Panc1 (cell line): ENCODE measurements at regions not wholly inside any gene's neighbourhood (a gene's known extent, or its start where the extent isn't known, plus 50 kb on each side); places are given as distances from the start of the nearest gene placed in this dataset.
"Not testable (repeated sequence)": the region's sequence is repeated elsewhere in the genome, so short reads cannot be mapped to it uniquely, and the experiment has no call there.

Source experiments
- ATAC-seq: fragments of 200-7000 bp; cut with Tn5 transposase; 2 replicates; pipeline ENCODE4 v1.9.1; 2020; ENCODE audit warnings: mild to moderate bottlenecking, moderate library complexity
- BruUV-seq: library from RNA; stranded (reverse); fragments of 400-500 nt; replicated peaks from 2 replicates; lab custom pipeline; 2021; lab: Mats Ljungman, UMichigan
- CTCF ChIA-PET: fragments of 300-600 bp; sonication (Branson Sonifier 250); formaldehyde crosslinking; loops from one replicate; lab custom pipeline; 2022; ENCODE audit warnings: antibody characterized with exemption; lab: Charles Lee
- POLR2A ChIA-PET: fragments of 300-600 bp; sonication (Branson Sonifier 250); formaldehyde crosslinking; loops from one replicate; lab custom pipeline; 2022; ENCODE audit warnings: antibody characterized with exemption; lab: Charles Lee
- DNase-seq: peaks from one replicate; pipeline ENCODE4 v3.0.0-alpha.2; 2010; ENCODE audit warnings: low read depth, low spot score
- H3K27ac ChIP-seq: 2 replicates; pipeline ENCODE4 v1.5.1; 2011; ENCODE audit warnings: mild to moderate bottlenecking, low read length, inconsistent platforms
- H3K27me3 ChIP-seq: fragments of 200-500 bp; sonication (Bioruptor generic); 2 replicates; pipeline ENCODE4 v1.6.0; 2014; ENCODE audit warnings: low read length, inconsistent platforms; ENCODE audit not compliant: control insufficient read depth, insufficient read depth
- H3K36me3 ChIP-seq: fragments of 200-500 bp; sonication (Bioruptor generic); 2 replicates; pipeline ENCODE4 v1.5.1; 2014; ENCODE audit warnings: inconsistent platforms, mild to moderate bottlenecking, low read length, moderate library complexity; ENCODE audit not compliant: control insufficient read depth, insufficient read depth
- H3K4me1 ChIP-seq: 2 replicates; pipeline ENCODE4 v1.5.1; 2011; ENCODE audit warnings: inconsistent platforms, mild to moderate bottlenecking, low read length, moderate library complexity; ENCODE audit not compliant: control insufficient read depth, insufficient read depth
- H3K4me3 ChIP-seq, 2 experiments: 2 replicates each; pipeline ENCODE4 v1.5.1; 2011 to 2012; ENCODE audit warnings: low read depth in 2 of 2, low read length in 2 of 2, mild to moderate bottlenecking in 2 of 2, inconsistent platforms in 1 of 2, moderate library complexity in 1 of 2
- H3K9me3 ChIP-seq: fragments of 200-500 bp; sonication (Bioruptor generic); 2 replicates; pipeline ENCODE4 v1.5.1; 2014; ENCODE audit warnings: low read depth, mild to moderate bottlenecking, inconsistent platforms, low read length, moderate library complexity; ENCODE audit not compliant: control insufficient read depth, insufficient read depth
- POLR2AphosphoS5 ChIP-seq: IDR thresholded peaks from 2 replicates; pipeline ENCODE4 v1.6.1; 2012; ENCODE audit warnings: mild to moderate bottlenecking, low read depth, low read length, moderate library complexity
- SIN3A ChIP-seq: IDR thresholded peaks from 2 replicates; pipeline ENCODE4 v1.6.1; 2012; ENCODE audit warnings: low read depth, mild to moderate bottlenecking, low read length, moderate library complexity, borderline replicate concordance; ENCODE audit not compliant: insufficient read depth
- TCF7L2 ChIP-seq: IDR thresholded peaks from 2 replicates; pipeline ENCODE4 v1.6.1; 2011; ENCODE audit warnings: mild to moderate bottlenecking, low read depth, low read length, inconsistent platforms
- in situ Hi-C: cut with HindIII; loops from 2 replicates; pipeline ENCODE4 v1.10.0; 2016; ENCODE audit warnings: low sequenced_read_pairs, low pct_unique_long_range_greater_than_20kb
- intact Hi-C: fragments of 100-400 bp; cut with micrococcal nuclease; formaldehyde crosslinking; loops from one replicate; pipeline ENCODE4 v1.10.0; 2022; ENCODE audit not compliant: unreplicated experiment
- TF ChIP-seq, protein P1 (sequence below), 2 experiments: IDR thresholded peaks; 2 replicates each; pipeline ENCODE4 v1.6.1; 2011 to 2012; ENCODE audit warnings: low read depth in 2 of 2, control low read depth in 1 of 2, low read length in 1 of 2, mild to moderate bottlenecking in 1 of 2, moderate library complexity in 1 of 2; ENCODE audit not compliant: insufficient read depth in 1 of 2
- TF ChIP-seq, protein P2 (sequence below): fragments of 450-650 bp; IDR thresholded peaks from 2 replicates; pipeline ENCODE4 v1.5.1; 2017; ENCODE audit warnings: mild to moderate bottlenecking

DNA sequence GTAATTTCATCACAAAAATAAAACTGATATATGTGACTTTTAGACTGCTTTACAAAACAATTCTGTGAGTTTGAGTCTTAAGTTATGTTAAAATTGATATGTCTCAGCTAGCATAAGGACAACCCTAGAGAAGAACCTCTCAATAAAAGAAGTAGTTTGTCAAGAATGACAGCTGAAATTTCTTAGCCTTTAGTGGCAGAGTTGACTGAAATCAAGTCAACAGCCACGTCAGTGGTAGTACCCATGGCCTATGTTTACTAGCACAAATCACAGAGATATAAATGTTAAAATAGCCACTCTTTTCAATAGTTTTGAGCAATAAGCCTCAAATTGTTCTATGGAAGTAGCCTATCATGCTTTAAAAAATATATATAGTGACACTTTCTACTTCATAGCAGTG lies 138.9 kb upstream of the FERD3L start:
- ATAC-seq (no peak), DNase-seq (no peak)
- Histone ChIP-seq H3K9me3 (no peaks in the 10 kb centered on the region; the same call in 1 of the 2 replicates), H3K4me3 (no peak overlapping the region), H3K4me1 (no peaks in the 10 kb centered on the region), H3K27ac (no peak overlapping the region), H3K36me3 (no peaks in the 10 kb centered on the region), H3K27me3 (no peaks in the 10 kb centered on the region)
- intact Hi-C loops (no loop called here), in situ Hi-C loops (no loop called here)
- TF ChIP-seq, protein P1, sequence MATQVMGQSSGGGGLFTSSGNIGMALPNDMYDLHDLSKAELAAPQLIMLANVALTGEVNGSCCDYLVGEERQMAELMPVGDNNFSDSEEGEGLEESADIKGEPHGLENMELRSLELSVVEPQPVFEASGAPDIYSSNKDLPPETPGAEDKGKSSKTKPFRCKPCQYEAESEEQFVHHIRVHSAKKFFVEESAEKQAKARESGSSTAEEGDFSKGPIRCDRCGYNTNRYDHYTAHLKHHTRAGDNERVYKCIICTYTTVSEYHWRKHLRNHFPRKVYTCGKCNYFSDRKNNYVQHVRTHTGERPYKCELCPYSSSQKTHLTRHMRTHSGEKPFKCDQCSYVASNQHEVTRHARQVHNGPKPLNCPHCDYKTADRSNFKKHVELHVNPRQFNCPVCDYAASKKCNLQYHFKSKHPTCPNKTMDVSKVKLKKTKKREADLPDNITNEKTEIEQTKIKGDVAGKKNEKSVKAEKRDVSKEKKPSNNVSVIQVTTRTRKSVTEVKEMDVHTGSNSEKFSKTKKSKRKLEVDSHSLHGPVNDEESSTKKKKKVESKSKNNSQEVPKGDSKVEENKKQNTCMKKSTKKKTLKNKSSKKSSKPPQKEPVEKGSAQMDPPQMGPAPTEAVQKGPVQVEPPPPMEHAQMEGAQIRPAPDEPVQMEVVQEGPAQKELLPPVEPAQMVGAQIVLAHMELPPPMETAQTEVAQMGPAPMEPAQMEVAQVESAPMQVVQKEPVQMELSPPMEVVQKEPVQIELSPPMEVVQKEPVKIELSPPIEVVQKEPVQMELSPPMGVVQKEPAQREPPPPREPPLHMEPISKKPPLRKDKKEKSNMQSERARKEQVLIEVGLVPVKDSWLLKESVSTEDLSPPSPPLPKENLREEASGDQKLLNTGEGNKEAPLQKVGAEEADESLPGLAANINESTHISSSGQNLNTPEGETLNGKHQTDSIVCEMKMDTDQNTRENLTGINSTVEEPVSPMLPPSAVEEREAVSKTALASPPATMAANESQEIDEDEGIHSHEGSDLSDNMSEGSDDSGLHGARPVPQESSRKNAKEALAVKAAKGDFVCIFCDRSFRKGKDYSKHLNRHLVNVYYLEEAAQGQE (IDR thresholded peaks at IDR 0.05; ENCODE audit: insufficient read depth in 1 of 2, low read depth in 2 of 2, low read length in 1 of 2), result no peak
- TF ChIP-seq POLR2AphosphoS5, result no peak
- TF ChIP-seq, protein P2, sequence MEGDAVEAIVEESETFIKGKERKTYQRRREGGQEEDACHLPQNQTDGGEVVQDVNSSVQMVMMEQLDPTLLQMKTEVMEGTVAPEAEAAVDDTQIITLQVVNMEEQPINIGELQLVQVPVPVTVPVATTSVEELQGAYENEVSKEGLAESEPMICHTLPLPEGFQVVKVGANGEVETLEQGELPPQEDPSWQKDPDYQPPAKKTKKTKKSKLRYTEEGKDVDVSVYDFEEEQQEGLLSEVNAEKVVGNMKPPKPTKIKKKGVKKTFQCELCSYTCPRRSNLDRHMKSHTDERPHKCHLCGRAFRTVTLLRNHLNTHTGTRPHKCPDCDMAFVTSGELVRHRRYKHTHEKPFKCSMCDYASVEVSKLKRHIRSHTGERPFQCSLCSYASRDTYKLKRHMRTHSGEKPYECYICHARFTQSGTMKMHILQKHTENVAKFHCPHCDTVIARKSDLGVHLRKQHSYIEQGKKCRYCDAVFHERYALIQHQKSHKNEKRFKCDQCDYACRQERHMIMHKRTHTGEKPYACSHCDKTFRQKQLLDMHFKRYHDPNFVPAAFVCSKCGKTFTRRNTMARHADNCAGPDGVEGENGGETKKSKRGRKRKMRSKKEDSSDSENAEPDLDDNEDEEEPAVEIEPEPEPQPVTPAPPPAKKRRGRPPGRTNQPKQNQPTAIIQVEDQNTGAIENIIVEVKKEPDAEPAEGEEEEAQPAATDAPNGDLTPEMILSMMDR, result no peak
- no peak for TF ChIP-seq TCF7L2
- TF ChIP-seq SIN3A, result no peak
- no TSS peak for BruUV-seq
- CTCF ChIA-PET, result no interaction called here
- POLR2A ChIA-PET, result interaction anchor here (0.6 kb wide), 1 partner anchor 14 kb away, joined by 3 read pairs; no protein-coding TSS in a partner anchor

DNA sequence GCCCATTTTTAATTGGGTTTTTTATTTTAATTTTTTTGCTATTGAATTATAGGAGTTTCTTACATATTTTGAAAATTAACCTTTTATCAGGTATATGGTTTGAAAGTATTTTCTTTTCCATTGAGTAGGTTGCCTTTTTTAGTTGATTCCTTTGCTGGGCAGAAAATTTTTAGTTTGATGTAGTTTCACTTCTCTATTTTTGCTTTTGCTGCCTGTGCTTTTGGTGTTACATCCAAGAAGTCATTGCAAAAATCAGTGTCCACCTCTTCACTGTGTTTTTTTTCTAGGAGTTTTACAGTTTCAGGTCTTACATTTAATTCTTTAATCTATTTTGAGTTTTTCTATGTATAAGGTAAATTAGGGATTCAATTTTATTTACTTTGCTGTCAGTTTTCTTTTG lies 129.8 kb upstream of the FERD3L start:
- Histone ChIP-seq H3K4me1 (no peaks in the 10 kb centered on the region), H3K9me3 (peaks cover 13% of the 10 kb centered on the region), H3K4me3 (no peak overlapping the region), H3K27me3 (no peaks in the 10 kb centered on the region), H3K36me3 (no peaks in the 10 kb centered on the region), H3K27ac (no peak overlapping the region)
- no TSS peak for BruUV-seq
- TF ChIP-seq TCF7L2 (no peak), POLR2AphosphoS5 (no peak), SIN3A (no peak)
- TF ChIP-seq, protein P2, result no peak
- TF ChIP-seq, protein P1 (IDR thresholded peaks at IDR 0.05; ENCODE audit: insufficient read depth in 1 of 2, low read depth in 2 of 2, low read length in 1 of 2), result no peak
- in situ Hi-C loops, result no loop called here
- intact Hi-C loops, result no loop called here
- POLR2A ChIA-PET, result no interaction called here
- no peak for ATAC-seq
- DNase-seq, result no peak
- CTCF ChIA-PET, result no interaction called here

DNA sequence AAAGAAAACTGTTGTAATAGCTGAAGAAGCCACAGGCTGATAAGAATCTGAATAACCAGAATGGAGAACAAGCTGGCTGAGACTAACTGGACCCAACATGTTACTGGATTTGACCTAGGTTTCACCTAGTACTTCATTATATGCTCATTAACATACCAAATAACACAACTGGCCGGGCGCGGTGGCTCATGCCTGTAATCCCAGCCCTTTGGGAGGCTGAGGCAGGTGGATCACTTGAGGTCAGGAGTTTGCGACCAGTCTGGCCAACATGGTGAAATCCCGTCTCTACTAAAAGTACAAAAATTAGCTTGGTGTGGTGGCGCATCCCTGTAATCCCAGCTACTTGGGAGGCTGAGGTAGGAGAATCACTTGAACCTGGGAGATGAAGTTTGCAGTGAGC lies 127.1 kb upstream of the FERD3L start:
- BruUV-seq, POLR2A ChIA-PET, ATAC-seq, H3K36me3 ChIP-seq, intact Hi-C loops, H3K27ac ChIP-seq, in situ Hi-C loops, H3K27me3 ChIP-seq, H3K4me3 ChIP-seq, H3K4me1 ChIP-seq, DNase-seq, CTCF ChIA-PET: not testable (repeated sequence)
- H3K9me3 ChIP-seq, result peaks cover 10% of the 10 kb centered on the region; the same call in 1 of the 2 replicates
